HFFc6 (cell line): ENCODE measurements at regions not wholly inside any gene's neighbourhood (a gene's known extent, or its start where the extent isn't known, plus 50 kb on each side); places are given as distances from the start of the nearest gene placed in this dataset.
"Not testable (repeated sequence)": the region's sequence is repeated elsewhere in the genome, so short reads cannot be mapped to it uniquely, and the experiment has no call there.

Experiments
- DNase-seq: peaks from one replicate; pipeline ENCODE4 v3.0.0-alpha.2; 2018
- H3K27ac Mint-ChIP-seq: 2 replicates; pipeline ENCODE4 v1.8.0; 2020; ENCODE audit warnings: mild to moderate bottlenecking, mixed read lengths
- H3K27me3 Mint-ChIP-seq: 2 replicates; pipeline ENCODE4 v1.8.0; 2021; ENCODE audit warnings: mild to moderate bottlenecking, moderate library complexity, mixed read lengths; ENCODE audit not compliant: insufficient read depth
- H3K36me3 Mint-ChIP-seq: 2 replicates; pipeline ENCODE4 v1.8.0; 2021; ENCODE audit warnings: low read depth, mixed read lengths
- H3K4me1 Mint-ChIP-seq: 2 replicates; pipeline ENCODE4 v1.8.0; 2020; ENCODE audit warnings: low read depth, mixed read lengths
- H3K4me3 Mint-ChIP-seq: 2 replicates; pipeline ENCODE4 v1.8.0; 2020; ENCODE audit warnings: mild to moderate bottlenecking, moderate library complexity, mixed read lengths
- H3K9me3 Mint-ChIP-seq: 2 replicates; pipeline ENCODE4 v1.8.0; 2020; ENCODE audit warnings: mild to moderate bottlenecking, mixed read lengths
- CTCF ChIP-seq: fragments of 200-600 bp; sonication (generic); IDR thresholded peaks from 2 replicates; pipeline ENCODE4 v1.5.0; 2021; ENCODE audit warnings: antibody characterized with exemption, mild to moderate bottlenecking

GRCh38 chr12:114504311-114504710 lies 98.4 kb upstream of the TBX5 start:
- H3K4me3 Mint-ChIP-seq = no peak overlapping the region
- no peaks in the 10 kb centered on the region for H3K9me3 Mint-ChIP-seq
- H3K36me3 Mint-ChIP-seq = no peaks in the 10 kb centered on the region
- H3K27me3 Mint-ChIP-seq = peaks cover 27% of the 10 kb centered on the region
- TF ChIP-seq CTCF = no peak
- DNase-seq = peak; percentile 49
- H3K4me1 Mint-ChIP-seq = peaks cover 10% of the 10 kb centered on the region
- no peak overlapping the region for H3K27ac Mint-ChIP-seq

- H3K9me3 Mint-ChIP-seq = no peaks in the 10 kb centered on the region
- no peak for TF ChIP-seq CTCF
- H3K27ac Mint-ChIP-seq = no peak overlapping the region
- H3K27me3 Mint-ChIP-seq = peaks cover 38% of the 10 kb centered on the region
- no peaks in the 10 kb centered on the region for H3K36me3 Mint-ChIP-seq
- H3K4me1 Mint-ChIP-seq = peaks cover 14% of the 10 kb centered on the region
- DNase-seq = no peak
- H3K4me3 Mint-ChIP-seq = no peak overlapping the region
These were observed 95.5 kb upstream of the TBX5 start for GRCh38 chr12:114501474-114501807.

GRCh38 chr12:114500775-114501473 lies 95.0 kb upstream of the TBX5 start:
- Mint-ChIP-seq H3K36me3 (no peaks in the 10 kb centered on the region), H3K4me1 (peaks cover 14% of the 10 kb centered on the region), H3K27ac (no peak overlapping the region), H3K4me3 (no peak overlapping the region), H3K27me3 (peaks cover 41% of the 10 kb centered on the region), H3K9me3 (no peaks in the 10 kb centered on the region)
- TF ChIP-seq CTCF = no peak
- DNase-seq = no peak

- no peak overlapping the region for H3K27ac Mint-ChIP-seq
- H3K9me3 Mint-ChIP-seq = no peaks in the 10 kb centered on the region
- peaks cover 14% of the 10 kb centered on the region for H3K4me1 Mint-ChIP-seq
- DNase-seq = no peak
- no peaks in the 10 kb centered on the region for H3K36me3 Mint-ChIP-seq
- no peak for TF ChIP-seq CTCF
- H3K4me3 Mint-ChIP-seq = no peak overlapping the region
- H3K27me3 Mint-ChIP-seq = peaks cover 42% of the 10 kb centered on the region
These were observed 94.2 kb upstream of the TBX5 start for GRCh38 chr12:114500131-114500530.

GRCh38 chr12:114499338-114499737 lies 93.4 kb upstream of the TBX5 start:
- Mint-ChIP-seq H3K27ac (no peak overlapping the region), H3K4me1 (peaks cover 10% of the 10 kb centered on the region), H3K27me3 (peaks cover 44% of the 10 kb centered on the region), H3K36me3 (no peaks in the 10 kb centered on the region), H3K4me3 (no peak overlapping the region), H3K9me3 (no peaks in the 10 kb centered on the region)
- TF ChIP-seq CTCF = no peak
- no peak for DNase-seq

GRCh38 chr12:114491916-114492315 lies 86.0 kb upstream of the TBX5 start:
- Mint-ChIP-seq H3K9me3 (no peaks in the 10 kb centered on the region), H3K27ac (no peak overlapping the region), H3K4me3 (no peak overlapping the region), H3K36me3 (no peaks in the 10 kb centered on the region), H3K4me1 (peaks cover 7% of the 10 kb centered on the region), H3K27me3 (peaks cover 35% of the 10 kb centered on the region)
- TF ChIP-seq CTCF = no peak
- no peak for DNase-seq

- not testable (repeated sequence) for H3K36me3 Mint-ChIP-seq, DNase-seq, H3K9me3 Mint-ChIP-seq, H3K27ac Mint-ChIP-seq, H3K4me3 Mint-ChIP-seq
- H3K4me1 Mint-ChIP-seq = peaks cover 19% of the 10 kb centered on the region
- H3K27me3 Mint-ChIP-seq = peaks cover 48% of the 10 kb centered on the region
These were observed 79.0 kb upstream of the TBX5 start for GRCh38 chr12:114484822-114485459.
